ENCODE measurements at regions not wholly inside any gene's neighbourhood (a gene's known extent, or its start where the extent isn't known, plus 50 kb on each side); places are given as distances from the start of the nearest gene placed in this dataset.

DNA sequence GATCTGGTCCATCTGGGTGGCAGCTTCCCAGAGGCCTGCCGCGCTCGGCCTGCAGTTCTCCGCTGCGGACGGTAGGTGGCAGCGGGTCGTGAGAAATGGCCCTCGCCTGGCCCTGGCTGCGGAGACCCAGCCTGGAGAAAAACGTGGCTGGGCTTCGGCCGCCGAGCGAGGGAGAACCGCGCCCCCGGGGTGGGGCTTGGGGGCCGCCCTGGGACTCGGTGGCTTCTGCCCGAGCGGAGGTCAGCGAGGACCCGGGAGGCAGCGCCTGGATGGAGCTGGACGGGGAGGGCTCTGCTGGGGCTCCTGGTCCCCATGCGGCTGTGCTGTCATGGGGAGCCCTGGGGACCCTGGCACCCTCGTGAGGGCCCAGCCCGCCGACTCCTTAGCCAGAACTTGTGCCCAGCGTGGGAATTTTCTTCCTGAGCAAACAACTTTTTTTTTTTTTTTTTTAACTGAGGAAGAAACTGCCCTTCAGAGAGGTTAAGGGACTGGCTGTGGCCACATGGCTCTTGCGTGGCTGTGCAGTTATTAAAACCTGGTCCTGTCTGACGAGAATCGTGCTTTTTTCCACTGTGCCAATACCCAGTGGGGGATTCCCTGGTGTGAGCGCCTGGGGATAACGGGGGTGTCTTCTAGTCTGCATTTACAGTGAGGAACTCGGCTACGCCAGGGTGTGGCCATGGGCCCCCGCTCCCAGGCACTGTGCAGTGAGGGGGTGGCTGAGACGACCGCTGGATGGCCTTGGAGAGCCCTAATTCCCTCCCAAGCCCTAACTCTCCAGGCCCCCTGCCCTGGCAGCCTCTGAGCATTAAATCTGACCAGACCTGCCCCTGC is 535.6 kb downstream of the INSC start (continued):
- TF ChIP-seq ZNF740 (CRISPR knock-in tag; IDR thresholded peaks at IDR 0.05) = no peak
- TF ChIP-seq, protein P1, sequence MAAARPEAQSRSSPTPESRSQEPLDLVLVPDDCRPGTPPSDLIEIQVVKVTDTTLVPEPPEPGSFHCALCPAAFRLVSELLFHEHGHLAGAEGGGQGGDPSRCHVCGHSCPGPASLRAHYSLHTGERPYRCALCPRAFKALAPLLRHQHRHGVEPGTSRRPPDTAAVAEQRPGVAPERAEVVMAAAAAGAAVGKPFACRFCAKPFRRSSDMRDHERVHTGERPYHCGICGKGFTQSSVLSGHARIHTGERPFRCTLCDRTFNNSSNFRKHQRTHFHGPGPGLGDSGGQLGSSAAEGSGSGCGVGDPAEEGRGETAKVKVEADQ (CRISPR knock-in tag; IDR thresholded peaks at IDR 0.05; ENCODE audit: borderline replicate concordance) = peak; percentile 83
- TF ChIP-seq MIER2 (CRISPR knock-in tag; IDR thresholded peaks at IDR 0.05) = peak; percentile 61; the same call in 1 of the 2 replicates
- TF ChIP-seq ZNF609 (CRISPR knock-in tag; IDR thresholded peaks at IDR 0.05; ENCODE audit: borderline replicate concordance) = peak; percentile 56; the same call in 1 of the 2 replicates
- peak; percentile 36 for TF ChIP-seq ZNF407 (CRISPR knock-in tag; IDR thresholded peaks at IDR 0.05; ENCODE audit: not compliant biosample characterization)
- no peak for TF ChIP-seq ZNF670 (CRISPR knock-in tag; IDR thresholded peaks at IDR 0.05; ENCODE audit: borderline replicate concordance)
- TF ChIP-seq HOMEZ (CRISPR knock-in tag; IDR thresholded peaks at IDR 0.05; ENCODE audit: low read depth) = peak; percentile 85
- no peak for TF ChIP-seq SIX4 (CRISPR knock-in tag; IDR thresholded peaks at IDR 0.05)
- TF ChIP-seq RCOR2 (CRISPR knock-in tag; IDR thresholded peaks at IDR 0.05) = 0 out of 2 replicates have a peak, but pooled peaks have one; percentile 39
- peak; percentile 82; the same call in 1 of the 2 replicates for TF ChIP-seq MYPOP (CRISPR knock-in tag; IDR thresholded peaks at IDR 0.05)
